Glutamatergic neuron (in vitro differentiated cells): ENCODE measurements at regions not wholly inside any gene's neighbourhood (a gene's known extent, or its start where the extent isn't known, plus 50 kb on each side); places are given as distances from the start of the nearest gene placed in this dataset.

Source experiments
- DNase-seq: peaks from one replicate; pipeline ENCODE4 v3.0.0; 2022
- H3K27ac Mint-ChIP-seq: one replicate; pipeline ENCODE4 v1.8.0; 2020; ENCODE audit warnings: mild to moderate bottlenecking, mixed read lengths, inconsistent platforms; ENCODE audit not compliant: unreplicated experiment
- H3K27me3 Mint-ChIP-seq: one replicate; pipeline ENCODE4 v1.8.0; 2020; ENCODE audit warnings: mild to moderate bottlenecking, moderate library complexity, mixed read lengths, inconsistent platforms; ENCODE audit not compliant: unreplicated experiment
- H3K36me3 Mint-ChIP-seq: one replicate; pipeline ENCODE4 v1.8.0; 2020; ENCODE audit warnings: mild to moderate bottlenecking, mixed read lengths, inconsistent platforms; ENCODE audit not compliant: unreplicated experiment
- H3K4me1 Mint-ChIP-seq: one replicate; pipeline ENCODE4 v1.8.0; 2020; ENCODE audit warnings: mild to moderate bottlenecking, low read depth, mixed read lengths, inconsistent platforms; ENCODE audit not compliant: unreplicated experiment
- H3K4me3 Mint-ChIP-seq: one replicate; pipeline ENCODE4 v1.8.0; 2020; ENCODE audit warnings: mild to moderate bottlenecking, mixed read lengths, inconsistent platforms; ENCODE audit not compliant: unreplicated experiment
- H3K9me3 Mint-ChIP-seq: one replicate; pipeline ENCODE4 v1.8.0; 2020; ENCODE audit warnings: mild to moderate bottlenecking, moderate library complexity, mixed read lengths, inconsistent platforms; ENCODE audit not compliant: unreplicated experiment
- CTCF ChIP-seq: fragments of 200-600 bp; sonication (generic); IDR thresholded peaks from one replicate; pipeline ENCODE4 v1.5.0; 2021; ENCODE audit not compliant: partially characterized antibody, unreplicated experiment

GRCh38 chr1:118636004-118636403 lies 352.1 kb downstream of the TBX15 start:
- Mint-ChIP-seq H3K4me1 (no peaks in the 10 kb centered on the region), H3K36me3 (peaks cover 5% of the 10 kb centered on the region), H3K27me3 (peaks cover 2% of the 10 kb centered on the region), H3K9me3 (peaks cover 9% of the 10 kb centered on the region), H3K27ac (no peak overlapping the region), H3K4me3 (no peak overlapping the region)
- TF ChIP-seq CTCF = no peak
- no peak for DNase-seq

- Mint-ChIP-seq H3K36me3 (no peaks in the 10 kb centered on the region), H3K4me3 (no peak overlapping the region), H3K4me1 (no peaks in the 10 kb centered on the region), H3K27me3 (no peaks in the 10 kb centered on the region), H3K27ac (no peak overlapping the region), H3K9me3 (peaks cover 2% of the 10 kb centered on the region)
- DNase-seq = no peak
- no peak for TF ChIP-seq CTCF
These were observed 360.7 kb downstream of the TBX15 start for GRCh38 chr1:118627435-118627834.

GRCh38 chr1:118621839-118622238 lies 366.3 kb downstream of the TBX15 start:
- H3K4me3 Mint-ChIP-seq = no peak overlapping the region
- peaks cover 4% of the 10 kb centered on the region for H3K9me3 Mint-ChIP-seq
- no peak overlapping the region for H3K27ac Mint-ChIP-seq
- no peak for TF ChIP-seq CTCF
- no peaks in the 10 kb centered on the region for H3K27me3 Mint-ChIP-seq
- DNase-seq = no peak
- no peaks in the 10 kb centered on the region for H3K36me3 Mint-ChIP-seq
- no peaks in the 10 kb centered on the region for H3K4me1 Mint-ChIP-seq

GRCh38 chr1:118618618-118619340 lies 369.4 kb downstream of the TBX15 start:
- H3K27ac Mint-ChIP-seq = no peak overlapping the region
- DNase-seq = no peak

More at GRCh38 chr1:118618618-118619340, 369.4 kb downstream of the TBX15 start:
- no peaks in the 10 kb centered on the region for H3K36me3 Mint-ChIP-seq
- no peaks in the 10 kb centered on the region for H3K27me3 Mint-ChIP-seq
- TF ChIP-seq CTCF = no peak
- peaks cover 4% of the 10 kb centered on the region for H3K9me3 Mint-ChIP-seq
- H3K4me3 Mint-ChIP-seq = no peak overlapping the region
- no peaks in the 10 kb centered on the region for H3K4me1 Mint-ChIP-seq
